WTC11 (cell line): ENCODE measurements at regions not wholly inside any gene's neighbourhood (a gene's known extent, or its start where the extent isn't known, plus 50 kb on each side); places are given as distances from the start of the nearest gene placed in this dataset.

Source experiments
- CREM ChIP-seq: sonication (generic); formaldehyde crosslinking; IDR thresholded peaks from 2 replicates; pipeline ENCODE4 v1.8.1; 2022; ENCODE audit warnings: mild to moderate bottlenecking, missing genetic modification reagents, moderate library complexity
- NFATC4 ChIP-seq: fragments of 250-450 bp; sonication (Bioruptor Pico); IDR thresholded peaks from 2 replicates; pipeline ENCODE4 v1.9.0; 2021; ENCODE audit warnings: mild to moderate bottlenecking
- SMAD4 ChIP-seq: sonication (generic); formaldehyde crosslinking; IDR thresholded peaks from 2 replicates; pipeline ENCODE4 v1.8.0; 2022; ENCODE audit warnings: mild to moderate bottlenecking, missing genetic modification reagents
- TF ChIP-seq, protein P1 (sequence below): sonication (generic); formaldehyde crosslinking; IDR thresholded peaks from 2 replicates; pipeline ENCODE4 v1.8.1; 2023; ENCODE audit warnings: mild to moderate bottlenecking, missing genetic modification reagents, moderate library complexity
- TF ChIP-seq, protein P2 (sequence below): sonication (generic); formaldehyde crosslinking; IDR thresholded peaks from 2 replicates; pipeline ENCODE4 v1.8.0; 2022; ENCODE audit warnings: mild to moderate bottlenecking, missing genetic modification reagents
- TF ChIP-seq, protein P3 (sequence below): fragments of 200-600 bp; IDR thresholded peaks from 2 replicates; pipeline ENCODE4 v1.8.0; 2022; ENCODE audit warnings: antibody characterized with exemption
- TF ChIP-seq, protein P4 (sequence below): sonication (generic); formaldehyde crosslinking; IDR thresholded peaks from 2 replicates; pipeline ENCODE4 v1.8.0; 2022; ENCODE audit warnings: mild to moderate bottlenecking, missing genetic modification reagents

DNA sequence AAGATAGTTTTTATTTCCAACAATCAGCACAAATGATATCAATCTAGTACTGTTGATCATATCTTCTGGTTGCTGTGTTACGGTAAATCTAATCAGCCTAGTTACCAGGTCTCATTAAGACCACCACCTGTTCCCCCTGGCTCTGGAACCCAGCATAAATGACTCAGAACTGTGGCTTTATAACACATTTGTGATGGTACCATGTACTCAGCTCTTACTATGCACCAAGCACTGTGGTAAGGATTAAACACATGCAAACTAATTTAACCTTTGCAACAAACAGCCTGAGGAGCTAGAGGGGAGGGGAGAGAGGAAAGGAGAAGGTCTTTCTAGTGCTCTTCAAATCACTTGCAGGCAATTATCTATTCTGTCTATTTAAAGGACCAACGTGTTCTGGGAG, 173.9 kb upstream of the LMCD1 start:
- TF ChIP-seq, protein P1, sequence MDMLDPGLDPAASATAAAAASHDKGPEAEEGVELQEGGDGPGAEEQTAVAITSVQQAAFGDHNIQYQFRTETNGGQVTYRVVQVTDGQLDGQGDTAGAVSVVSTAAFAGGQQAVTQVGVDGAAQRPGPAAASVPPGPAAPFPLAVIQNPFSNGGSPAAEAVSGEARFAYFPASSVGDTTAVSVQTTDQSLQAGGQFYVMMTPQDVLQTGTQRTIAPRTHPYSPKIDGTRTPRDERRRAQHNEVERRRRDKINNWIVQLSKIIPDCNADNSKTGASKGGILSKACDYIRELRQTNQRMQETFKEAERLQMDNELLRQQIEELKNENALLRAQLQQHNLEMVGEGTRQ (CRISPR knock-in tag), result no peak
- TF ChIP-seq SMAD4 (CRISPR knock-in tag), result no peak
- TF ChIP-seq, protein P2, sequence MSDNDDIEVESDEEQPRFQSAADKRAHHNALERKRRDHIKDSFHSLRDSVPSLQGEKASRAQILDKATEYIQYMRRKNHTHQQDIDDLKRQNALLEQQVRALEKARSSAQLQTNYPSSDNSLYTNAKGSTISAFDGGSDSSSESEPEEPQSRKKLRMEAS (CRISPR knock-in tag), result no peak
- TF ChIP-seq CREM (CRISPR knock-in tag), result no peak
- TF ChIP-seq, protein P3, sequence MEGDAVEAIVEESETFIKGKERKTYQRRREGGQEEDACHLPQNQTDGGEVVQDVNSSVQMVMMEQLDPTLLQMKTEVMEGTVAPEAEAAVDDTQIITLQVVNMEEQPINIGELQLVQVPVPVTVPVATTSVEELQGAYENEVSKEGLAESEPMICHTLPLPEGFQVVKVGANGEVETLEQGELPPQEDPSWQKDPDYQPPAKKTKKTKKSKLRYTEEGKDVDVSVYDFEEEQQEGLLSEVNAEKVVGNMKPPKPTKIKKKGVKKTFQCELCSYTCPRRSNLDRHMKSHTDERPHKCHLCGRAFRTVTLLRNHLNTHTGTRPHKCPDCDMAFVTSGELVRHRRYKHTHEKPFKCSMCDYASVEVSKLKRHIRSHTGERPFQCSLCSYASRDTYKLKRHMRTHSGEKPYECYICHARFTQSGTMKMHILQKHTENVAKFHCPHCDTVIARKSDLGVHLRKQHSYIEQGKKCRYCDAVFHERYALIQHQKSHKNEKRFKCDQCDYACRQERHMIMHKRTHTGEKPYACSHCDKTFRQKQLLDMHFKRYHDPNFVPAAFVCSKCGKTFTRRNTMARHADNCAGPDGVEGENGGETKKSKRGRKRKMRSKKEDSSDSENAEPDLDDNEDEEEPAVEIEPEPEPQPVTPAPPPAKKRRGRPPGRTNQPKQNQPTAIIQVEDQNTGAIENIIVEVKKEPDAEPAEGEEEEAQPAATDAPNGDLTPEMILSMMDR, result no peak
- TF ChIP-seq, protein P4, sequence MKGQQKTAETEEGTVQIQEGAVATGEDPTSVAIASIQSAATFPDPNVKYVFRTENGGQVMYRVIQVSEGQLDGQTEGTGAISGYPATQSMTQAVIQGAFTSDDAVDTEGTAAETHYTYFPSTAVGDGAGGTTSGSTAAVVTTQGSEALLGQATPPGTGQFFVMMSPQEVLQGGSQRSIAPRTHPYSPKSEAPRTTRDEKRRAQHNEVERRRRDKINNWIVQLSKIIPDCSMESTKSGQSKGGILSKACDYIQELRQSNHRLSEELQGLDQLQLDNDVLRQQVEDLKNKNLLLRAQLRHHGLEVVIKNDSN (CRISPR knock-in tag), result no peak
- TF ChIP-seq NFATC4 (CRISPR knock-in tag), result no peak
